AG09319 (cell line): ENCODE measurements at regions not wholly inside any gene's neighbourhood (a gene's known extent, or its start where the extent isn't known, plus 50 kb on each side); places are given as distances from the start of the nearest gene placed in this dataset.

Experiments
- DNase-seq: peaks from one replicate; pipeline ENCODE4 v3.0.0-alpha.2; 2010; ENCODE audit warnings: low read depth; ENCODE audit errors: extremely low read depth
- CTCF ChIP-seq: IDR thresholded peaks from 2 replicates; pipeline ENCODE4 v1.5.1; 2011; ENCODE audit warnings: low read depth, mild to moderate bottlenecking, inconsistent platforms, low read length, moderate library complexity

DNA sequence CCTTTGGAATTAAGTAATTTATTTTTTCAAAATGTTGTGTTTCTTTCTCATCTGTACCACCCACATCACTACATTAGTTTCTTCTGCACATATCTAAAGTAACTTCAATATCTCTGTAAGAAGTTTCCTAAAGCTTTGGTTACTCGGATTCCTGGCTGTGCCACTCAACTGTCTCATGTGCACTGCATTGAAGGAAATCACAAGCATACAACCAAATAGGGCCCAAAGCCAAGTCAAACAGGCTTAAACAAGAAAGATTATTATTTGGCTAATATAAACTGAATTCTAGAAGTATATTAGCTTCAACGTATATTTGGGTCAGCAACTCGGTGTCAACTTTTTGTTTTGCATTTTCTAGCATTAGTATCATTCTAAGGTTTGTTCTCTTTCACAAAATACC, 1647.6 kb upstream of the SPRY2 start:
- no peak for DNase-seq
- no peak for TF ChIP-seq CTCF

DNA sequence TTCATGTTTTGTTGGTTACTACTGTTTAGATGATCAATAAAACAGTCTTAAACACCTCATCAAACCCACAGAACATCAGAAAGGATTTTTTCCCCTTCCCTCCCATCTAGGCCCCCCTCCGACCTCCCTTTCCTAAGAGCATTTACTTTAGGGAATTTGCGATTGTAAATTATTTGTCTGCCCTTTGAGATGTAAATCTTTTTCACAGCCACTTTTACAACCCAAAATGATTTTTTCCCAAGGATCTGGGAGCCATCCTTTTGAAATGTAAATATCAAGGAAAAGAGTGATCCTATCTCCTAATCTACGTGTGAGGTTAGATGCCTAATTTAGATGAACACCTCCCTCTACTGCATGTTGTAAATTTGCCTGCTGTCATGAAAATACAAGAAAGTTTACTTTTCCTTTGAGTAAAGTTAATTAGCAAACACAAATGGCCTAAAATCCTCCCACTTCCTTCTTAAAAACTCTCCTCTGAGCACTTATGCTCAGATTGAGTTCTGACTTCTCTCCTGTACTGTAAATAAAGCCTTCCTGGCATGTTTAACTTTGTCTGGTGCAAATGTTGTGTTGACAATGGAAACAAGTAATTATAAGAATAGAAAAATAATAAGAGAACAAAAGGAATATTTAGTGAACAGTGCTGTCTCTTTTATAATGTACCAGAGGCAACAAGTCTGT, 1646.9 kb upstream of the SPRY2 start:
- no peak for DNase-seq
- TF ChIP-seq CTCF: no peak

- no peak for TF ChIP-seq CTCF
- DNase-seq: no peak
Observed at GRCh38 chr13:81987159-81987558, 1646.2 kb upstream of the SPRY2 start.

- no peak for DNase-seq
- TF ChIP-seq CTCF: no peak
Observed at GRCh38 chr13:81986308-81986707, 1645.4 kb upstream of the SPRY2 start.

GRCh38 chr13:81957121-81957520, 1616.2 kb upstream of the SPRY2 start:
- DNase-seq: no peak
- no peak for TF ChIP-seq CTCF

DNA sequence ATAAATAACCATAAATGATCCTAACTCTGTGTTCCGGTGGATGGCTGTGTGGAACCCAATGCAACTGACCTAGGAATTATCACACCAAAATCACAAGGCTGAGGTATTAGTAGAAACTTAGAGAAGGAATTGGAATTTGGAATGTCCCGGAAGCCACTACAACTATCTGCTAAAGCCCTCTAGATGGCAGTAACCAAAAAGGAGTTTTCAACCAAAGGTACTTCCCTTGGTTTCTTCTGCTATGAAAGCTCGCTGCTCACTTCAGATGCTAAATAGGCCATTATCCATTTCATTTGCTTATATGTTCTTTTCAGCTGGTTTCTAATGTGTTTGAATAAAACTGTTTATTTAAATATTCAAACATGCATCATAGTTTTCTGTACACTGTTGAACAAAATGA, 1589.1 kb upstream of the SPRY2 start:
- no peak for DNase-seq
- TF ChIP-seq CTCF: no peak

GRCh38 chr13:81927347-81927746, 1586.4 kb upstream of the SPRY2 start:
- no peak for DNase-seq
- no peak for TF ChIP-seq CTCF
